ENCODE measurements at regions not wholly inside any gene's neighbourhood (a gene's known extent, or its start where the extent isn't known, plus 50 kb on each side); places are given as distances from the start of the nearest gene placed in this dataset.

GRCh38 chr3:182673336-182673735 lies 120.0 kb upstream of the ATP11B start:
- TF ChIP-seq CTCF (conservative IDR thresholded peaks at IDR 0.05; ENCODE audit: low read depth, low read length) (no peak), EZH2 (IDR thresholded peaks at IDR 0.05; ENCODE audit: borderline replicate concordance, low read depth, low read length, poor library complexity, severe bottlenecking) (no peak)
